H1 (cell line): ENCODE measurements at regions not wholly inside any gene's neighbourhood (a gene's known extent, or its start where the extent isn't known, plus 50 kb on each side); places are given as distances from the start of the nearest gene placed in this dataset.

Source experiments
- BRCA1 ChIP-seq: IDR thresholded peaks from 2 replicates; pipeline ENCODE4 v1.6.1; 2012; ENCODE audit warnings: low read depth, low read length, improper control_type of control experiment
- CBX5 ChIP-seq: fragments of 300-800, 300-1000 bp; sonication (generic); IDR thresholded peaks from 2 replicates; pipeline ENCODE4 v1.7.1; 2016; ENCODE audit warnings: antibody characterized with exemption, low read length, low read depth
- CHD7 ChIP-seq: fragments of 300-600 bp; sonication (generic); IDR thresholded peaks from 2 replicates; pipeline ENCODE4 v1.7.1; 2012; ENCODE audit warnings: low read length, moderate library complexity, mild to moderate bottlenecking, inconsistent platforms; ENCODE audit not compliant: insufficient replicate concordance
- PHF8 ChIP-seq: fragments of 200-600 bp; sonication (generic); conservative IDR thresholded peaks from 2 replicates; pipeline ENCODE4 v1.7.1; 2012; ENCODE audit warnings: low read depth, mild to moderate bottlenecking, inconsistent platforms, low read length, moderate library complexity
- TAF1 ChIP-seq: IDR thresholded peaks from 2 replicates; pipeline ENCODE4 v1.6.1; 2011; ENCODE audit warnings: mild to moderate bottlenecking, low read depth, low read length

GRCh38 chr12:75844985-75845384 lies 186.6 kb downstream of the PHLDA1 start (continued):
- TF ChIP-seq CHD7 (no peak), BRCA1 (no peak), PHF8 (no peak), CBX5 (no peak), TAF1 (no peak)
- TF ChIP-seq, all 59 proteins: peak for 0
